ENCODE measurements at regions not wholly inside any gene's neighbourhood (a gene's known extent, or its start where the extent isn't known, plus 50 kb on each side); places are given as distances from the start of the nearest gene placed in this dataset.

DNA sequence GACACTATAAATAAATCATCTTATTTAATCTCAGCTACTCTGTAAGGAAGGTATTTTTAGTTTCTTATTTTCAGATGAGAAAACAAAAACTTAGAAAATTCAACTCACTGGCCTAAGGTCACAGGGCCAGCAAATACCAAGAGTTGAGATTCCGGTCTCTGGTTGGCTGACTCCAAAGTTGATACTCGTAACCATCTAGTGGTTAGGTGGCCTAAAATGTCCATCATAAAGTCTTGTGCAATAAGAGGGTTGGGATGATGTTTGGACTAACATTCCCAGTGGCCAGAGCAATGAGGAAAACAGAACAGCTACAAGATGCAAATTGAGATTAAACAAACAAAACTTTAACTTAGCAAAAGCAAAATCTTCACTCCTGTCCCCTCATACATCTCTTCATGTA lies 360.3 kb downstream of the FIGN start:
- intact Hi-C loops (cut with micrococcal nuclease), result no loop called here
- no peak for DNase-seq (ENCODE audit: low spot score)
- H3K4me3 Mint-ChIP-seq, result no peak overlapping the region
- no peaks in the 10 kb centered on the region for H3K36me3 Mint-ChIP-seq (ENCODE audit: low read depth)
- no peaks in the 10 kb centered on the region for H3K4me1 Mint-ChIP-seq (ENCODE audit: low read depth)
- H3K27me3 Mint-ChIP-seq (ENCODE audit: insufficient read depth), result no peaks in the 10 kb centered on the region
- peaks cover 4% of the 10 kb centered on the region for H3K9me3 Mint-ChIP-seq
- H3K27ac Mint-ChIP-seq, result no peak overlapping the region

DNA sequence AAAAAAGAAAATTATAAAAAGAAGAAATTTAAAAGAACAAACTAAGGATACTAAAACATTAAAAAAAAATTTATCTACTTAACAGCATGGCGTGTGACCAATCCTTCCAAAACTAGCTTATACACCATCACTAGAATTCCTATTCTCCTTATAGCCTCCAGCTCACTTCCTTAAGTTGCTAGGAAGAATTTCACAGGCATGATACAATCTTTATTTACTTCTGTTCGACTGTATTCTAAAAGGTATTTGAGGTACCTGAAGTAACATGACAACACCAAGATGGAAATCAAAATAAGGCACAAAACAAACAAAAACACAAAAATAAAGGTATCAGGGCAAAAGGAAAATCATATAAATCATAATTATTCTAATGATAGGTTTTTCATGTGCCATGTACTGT lies 360.7 kb downstream of the FIGN start:
- intact Hi-C loops (cut with micrococcal nuclease), result no loop called here
- Mint-ChIP-seq H3K4me3 (no peak overlapping the region), H3K9me3 (peaks cover 8% of the 10 kb centered on the region), H3K4me1 (ENCODE audit: low read depth) (no peaks in the 10 kb centered on the region), H3K27me3 (ENCODE audit: insufficient read depth) (no peaks in the 10 kb centered on the region), H3K36me3 (ENCODE audit: low read depth) (no peaks in the 10 kb centered on the region), H3K27ac (no peak overlapping the region)
- no peak for DNase-seq (ENCODE audit: low spot score)

DNA sequence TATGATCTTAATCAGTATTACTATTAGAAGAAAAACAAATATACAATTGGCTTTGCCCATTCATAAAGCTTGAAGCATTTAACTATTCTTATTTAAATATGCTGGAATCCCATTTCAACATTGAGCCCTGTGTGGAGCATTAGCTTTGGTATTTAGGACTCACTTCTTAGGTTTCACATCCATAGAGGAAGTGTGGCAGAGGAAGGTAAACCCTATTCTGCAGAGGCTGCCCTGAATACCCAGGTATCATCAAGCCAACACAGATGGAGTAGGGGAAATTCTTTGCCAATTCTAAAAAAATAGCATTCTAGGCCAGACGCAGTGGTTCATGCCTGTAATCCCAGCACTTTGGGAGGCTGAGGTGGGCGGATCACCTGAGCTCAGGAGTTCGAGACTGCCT lies 361.5 kb downstream of the FIGN start:
- peaks cover 6% of the 10 kb centered on the region for H3K9me3 Mint-ChIP-seq
- intact Hi-C loops (cut with micrococcal nuclease), result no loop called here
- no peak for DNase-seq (ENCODE audit: low spot score)
- H3K27ac Mint-ChIP-seq, result no peak overlapping the region
- no peaks in the 10 kb centered on the region for H3K27me3 Mint-ChIP-seq (ENCODE audit: insufficient read depth)
- no peak overlapping the region for H3K4me3 Mint-ChIP-seq
- no peaks in the 10 kb centered on the region for H3K4me1 Mint-ChIP-seq (ENCODE audit: low read depth)
- H3K36me3 Mint-ChIP-seq (ENCODE audit: low read depth), result no peaks in the 10 kb centered on the region

DNA sequence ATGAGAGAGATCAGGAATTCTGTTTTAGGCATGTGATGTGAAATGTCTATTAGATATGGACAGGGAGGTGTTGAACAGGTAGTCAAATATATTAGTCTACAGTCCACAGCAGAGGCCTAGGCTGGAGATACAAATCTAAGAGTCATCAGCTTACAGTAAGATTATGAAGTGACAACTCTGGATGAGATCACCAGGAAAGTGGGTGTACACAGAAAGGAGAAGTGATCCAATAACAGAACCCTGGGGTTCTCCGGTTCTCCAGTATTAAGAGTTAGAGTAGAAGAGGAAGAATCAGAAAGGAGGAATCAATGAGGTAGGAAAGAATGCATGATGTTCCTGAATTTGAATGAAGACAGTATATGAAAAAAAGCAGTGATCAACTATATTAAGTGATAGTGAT lies 362.3 kb downstream of the FIGN start:
- no peaks in the 10 kb centered on the region for H3K4me1 Mint-ChIP-seq (ENCODE audit: low read depth)
- no peak overlapping the region for H3K4me3 Mint-ChIP-seq
- intact Hi-C loops (cut with micrococcal nuclease), result no loop called here
- H3K27me3 Mint-ChIP-seq (ENCODE audit: insufficient read depth), result no peaks in the 10 kb centered on the region
- H3K9me3 Mint-ChIP-seq, result peaks cover 6% of the 10 kb centered on the region
- no peaks in the 10 kb centered on the region for H3K36me3 Mint-ChIP-seq (ENCODE audit: low read depth)
- H3K27ac Mint-ChIP-seq, result no peak overlapping the region
- no peak for DNase-seq (ENCODE audit: low spot score)

DNA sequence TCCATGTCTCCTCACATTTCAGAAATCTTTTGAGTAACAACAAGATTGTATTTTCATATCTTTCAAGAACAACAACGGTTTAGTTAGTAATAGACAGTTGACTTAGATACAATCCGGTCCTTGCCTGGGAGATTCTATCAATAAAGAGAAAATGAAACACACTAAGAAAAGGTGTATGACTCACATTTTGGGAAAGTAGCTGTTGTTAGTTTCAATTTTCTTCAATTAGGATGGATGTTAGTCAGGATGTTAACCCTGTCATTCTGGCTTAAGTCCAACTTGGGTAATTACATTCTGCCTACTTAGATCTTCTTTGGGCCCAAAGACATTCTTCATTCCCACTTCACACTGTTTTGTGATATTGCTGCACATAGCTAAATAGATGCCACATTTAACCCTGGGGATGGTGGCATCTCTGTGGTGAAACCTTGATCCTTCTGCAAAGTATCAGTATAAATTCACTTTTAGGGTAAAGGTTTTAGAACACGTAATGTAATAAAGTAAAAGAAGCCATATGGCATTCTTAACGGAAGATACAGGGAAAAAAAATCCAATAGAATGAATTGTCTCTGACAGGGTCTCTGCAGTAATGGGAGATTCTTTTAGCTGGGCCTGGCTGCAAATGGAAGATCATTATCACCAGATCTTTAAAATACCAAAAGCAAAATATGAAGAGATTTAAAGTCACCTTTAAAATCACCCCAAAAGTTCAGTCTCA lies 365.5 kb downstream of the FIGN start:
- no peak for DNase-seq (ENCODE audit: low spot score)
- no peak overlapping the region for H3K4me3 Mint-ChIP-seq
- intact Hi-C loops (cut with micrococcal nuclease), result no loop called here
- H3K27me3 Mint-ChIP-seq (ENCODE audit: insufficient read depth), result no peaks in the 10 kb centered on the region
- H3K9me3 Mint-ChIP-seq, result peaks cover 6% of the 10 kb centered on the region
- H3K4me1 Mint-ChIP-seq (ENCODE audit: low read depth), result no peaks in the 10 kb centered on the region
- H3K27ac Mint-ChIP-seq, result no peak overlapping the region
- H3K36me3 Mint-ChIP-seq (ENCODE audit: low read depth), result no peaks in the 10 kb centered on the region

DNA sequence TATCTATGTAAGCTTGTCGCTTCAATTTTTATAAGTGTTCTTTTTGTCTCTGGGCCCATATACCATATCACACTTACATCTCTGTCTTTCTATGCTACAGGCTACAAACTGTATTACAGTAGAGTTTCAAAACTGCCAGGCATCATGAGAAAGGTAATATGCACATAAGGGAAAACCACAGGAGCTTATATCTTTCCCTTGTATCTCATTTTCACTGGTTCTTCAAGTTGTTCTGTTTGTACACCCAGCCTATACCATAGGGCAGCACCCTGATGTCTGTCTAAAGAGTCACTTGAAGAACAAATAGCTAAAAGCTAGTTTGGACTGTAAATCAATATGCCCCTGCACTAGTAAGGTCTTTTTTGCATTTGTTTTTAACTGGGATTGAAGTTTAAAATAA lies 366.7 kb downstream of the FIGN start:
- intact Hi-C loops (cut with micrococcal nuclease), result no loop called here
- H3K4me3 Mint-ChIP-seq, result no peak overlapping the region
- H3K27me3 Mint-ChIP-seq (ENCODE audit: insufficient read depth), result no peaks in the 10 kb centered on the region
- DNase-seq (ENCODE audit: low spot score), result no peak
- H3K9me3 Mint-ChIP-seq, result peaks cover 6% of the 10 kb centered on the region
- H3K36me3 Mint-ChIP-seq (ENCODE audit: low read depth), result no peaks in the 10 kb centered on the region
- H3K27ac Mint-ChIP-seq, result no peak overlapping the region
- H3K4me1 Mint-ChIP-seq (ENCODE audit: low read depth), result no peaks in the 10 kb centered on the region

DNA sequence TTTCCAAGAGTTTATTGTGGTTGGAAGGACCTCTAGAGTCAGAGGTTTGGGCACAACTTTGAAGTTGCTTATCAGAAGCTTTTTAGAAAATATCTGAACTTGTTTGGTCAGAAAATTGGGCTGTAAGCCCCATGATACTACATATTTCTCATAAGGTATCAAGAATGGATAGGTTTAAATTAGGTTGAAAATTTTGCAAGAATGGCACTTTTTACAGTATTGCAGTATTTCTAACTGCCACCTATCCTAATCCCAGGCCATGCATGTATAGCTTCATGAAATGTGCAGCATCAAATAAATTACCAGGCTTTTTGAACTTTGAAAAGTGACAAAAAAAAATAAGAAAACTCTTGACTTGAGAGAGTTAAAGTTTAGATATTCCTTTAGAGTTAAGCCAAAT lies 367.2 kb downstream of the FIGN start:
- Mint-ChIP-seq H3K4me1 (ENCODE audit: low read depth) (no peaks in the 10 kb centered on the region), H3K27me3 (ENCODE audit: insufficient read depth) (no peaks in the 10 kb centered on the region), H3K9me3 (peaks cover 6% of the 10 kb centered on the region), H3K27ac (no peak overlapping the region), H3K4me3 (no peak overlapping the region), H3K36me3 (ENCODE audit: low read depth) (no peaks in the 10 kb centered on the region)
- intact Hi-C loops (cut with micrococcal nuclease), result no loop called here
- DNase-seq (ENCODE audit: low spot score), result no peak

DNA sequence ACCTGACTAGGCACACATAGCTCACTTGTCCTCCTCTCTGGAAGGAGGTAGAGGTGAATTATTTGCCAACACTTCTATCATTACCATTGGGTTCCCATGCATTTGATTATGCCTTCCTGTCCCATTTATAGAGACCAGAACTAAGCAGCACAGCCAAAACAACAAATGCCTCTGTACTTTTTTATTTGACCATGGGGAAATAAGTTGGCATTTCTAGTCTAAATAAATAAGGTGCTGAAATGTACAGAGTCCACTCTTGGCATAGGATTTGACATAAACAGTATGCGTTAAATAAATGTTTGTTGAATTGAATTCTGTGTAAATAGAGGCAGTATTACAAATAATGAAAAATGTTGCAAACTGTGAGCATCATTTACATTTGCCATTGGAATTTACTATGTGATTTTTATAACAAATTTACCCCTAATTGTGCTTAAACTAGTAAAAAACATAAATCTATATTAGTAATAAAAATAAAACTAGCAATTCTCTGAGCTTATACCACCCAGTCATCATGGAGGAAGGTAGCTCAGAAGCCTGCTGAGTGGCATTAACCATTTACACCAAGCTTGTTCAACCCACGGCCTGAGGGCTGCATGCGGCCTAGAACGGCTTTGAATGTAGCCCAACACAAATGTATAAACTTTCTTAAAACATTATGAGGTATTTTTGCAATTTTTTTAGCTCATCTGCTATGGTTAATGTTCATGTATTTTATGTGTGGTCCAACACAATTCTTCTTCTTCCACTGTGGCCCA lies 367.8 kb downstream of the FIGN start:
- no peak for DNase-seq (ENCODE audit: low spot score)
- intact Hi-C loops (cut with micrococcal nuclease), result no loop called here
- H3K4me1 Mint-ChIP-seq (ENCODE audit: low read depth), result no peaks in the 10 kb centered on the region
- no peak overlapping the region for H3K4me3 Mint-ChIP-seq
- no peak overlapping the region for H3K27ac Mint-ChIP-seq
- no peaks in the 10 kb centered on the region for H3K27me3 Mint-ChIP-seq (ENCODE audit: insufficient read depth)
- H3K36me3 Mint-ChIP-seq (ENCODE audit: low read depth), result no peaks in the 10 kb centered on the region
- peaks cover 6% of the 10 kb centered on the region for H3K9me3 Mint-ChIP-seq

DNA sequence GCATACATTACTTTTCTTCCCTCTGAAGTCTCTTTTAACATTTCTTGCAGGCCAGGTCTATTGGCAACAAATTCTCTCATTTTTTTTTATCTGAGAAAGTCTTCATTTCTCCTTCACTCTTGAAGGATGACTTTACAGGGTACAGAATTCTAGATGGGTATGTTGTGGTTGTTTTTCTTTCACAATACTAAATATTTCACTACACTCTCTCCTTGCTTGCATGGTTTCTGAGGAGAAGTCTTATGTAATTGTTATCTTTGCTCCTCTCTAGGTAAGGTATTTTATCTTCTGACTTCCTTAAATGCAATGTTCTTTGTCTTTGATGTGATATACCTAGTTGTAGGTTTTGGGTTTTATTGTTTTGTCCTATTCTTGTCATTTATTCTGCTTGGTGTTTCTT lies 371.1 kb downstream of the FIGN start:
- Mint-ChIP-seq H3K27me3 (ENCODE audit: insufficient read depth) (no peaks in the 10 kb centered on the region), H3K4me1 (ENCODE audit: low read depth) (no peaks in the 10 kb centered on the region), H3K27ac (no peak overlapping the region), H3K4me3 (no peak overlapping the region), H3K9me3 (no peaks in the 10 kb centered on the region), H3K36me3 (ENCODE audit: low read depth) (no peaks in the 10 kb centered on the region)
- DNase-seq (ENCODE audit: low spot score), result no peak
- intact Hi-C loops (cut with micrococcal nuclease), result no loop called here

DNA sequence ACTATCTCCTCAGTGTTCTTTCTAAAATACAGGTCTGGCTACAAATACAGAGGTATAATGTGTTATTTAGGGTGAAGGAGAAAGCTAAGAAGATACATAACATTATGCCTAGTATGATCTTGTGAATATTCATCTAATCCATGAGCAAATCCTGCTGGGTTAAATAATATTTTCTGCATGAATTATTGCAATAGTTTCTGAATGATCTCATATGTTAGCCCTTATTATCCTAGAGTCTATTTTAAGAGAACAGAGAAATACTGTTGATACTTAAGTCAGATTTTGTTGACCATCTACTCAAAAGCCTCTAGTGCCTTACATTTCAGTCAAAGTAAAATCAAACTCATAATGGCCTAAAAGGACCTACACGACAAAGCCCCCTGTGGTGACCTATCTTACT lies 382.3 kb downstream of the FIGN start:
- no peaks in the 10 kb centered on the region for H3K36me3 Mint-ChIP-seq (ENCODE audit: low read depth)
- intact Hi-C loops (cut with micrococcal nuclease), result no loop called here
- no peaks in the 10 kb centered on the region for H3K9me3 Mint-ChIP-seq
- DNase-seq (ENCODE audit: low spot score), result no peak
- H3K27me3 Mint-ChIP-seq (ENCODE audit: insufficient read depth), result peaks cover 8% of the 10 kb centered on the region
- no peaks in the 10 kb centered on the region for H3K4me1 Mint-ChIP-seq (ENCODE audit: low read depth)
- H3K4me3 Mint-ChIP-seq, result no peak overlapping the region
- no peak overlapping the region for H3K27ac Mint-ChIP-seq

DNA sequence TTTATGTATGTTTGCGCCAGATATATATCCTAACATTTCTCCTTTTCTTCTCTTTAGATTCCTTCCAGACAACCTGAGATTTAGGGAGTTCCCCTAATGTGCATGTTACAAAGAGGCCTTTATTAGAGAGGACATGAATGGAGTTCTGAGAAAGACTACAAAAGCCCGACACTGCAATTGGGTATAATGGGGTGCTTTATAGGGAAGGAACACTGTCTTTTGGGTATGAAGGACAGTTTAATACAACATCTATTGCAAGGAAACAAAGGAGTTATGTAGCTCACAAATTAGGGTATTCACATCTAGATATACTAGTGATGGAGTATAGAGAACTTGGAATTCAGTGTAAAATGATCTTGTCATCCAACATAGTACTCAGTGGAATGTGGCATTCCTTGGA lies 383.8 kb downstream of the FIGN start:
- DNase-seq (ENCODE audit: low spot score), result no peak
- Mint-ChIP-seq H3K4me1 (ENCODE audit: low read depth) (no peaks in the 10 kb centered on the region), H3K36me3 (ENCODE audit: low read depth) (no peaks in the 10 kb centered on the region), H3K27ac (no peak overlapping the region), H3K27me3 (ENCODE audit: insufficient read depth) (peaks cover 16% of the 10 kb centered on the region), H3K9me3 (no peaks in the 10 kb centered on the region), H3K4me3 (no peak overlapping the region)
- intact Hi-C loops (cut with micrococcal nuclease), result no loop called here

DNA sequence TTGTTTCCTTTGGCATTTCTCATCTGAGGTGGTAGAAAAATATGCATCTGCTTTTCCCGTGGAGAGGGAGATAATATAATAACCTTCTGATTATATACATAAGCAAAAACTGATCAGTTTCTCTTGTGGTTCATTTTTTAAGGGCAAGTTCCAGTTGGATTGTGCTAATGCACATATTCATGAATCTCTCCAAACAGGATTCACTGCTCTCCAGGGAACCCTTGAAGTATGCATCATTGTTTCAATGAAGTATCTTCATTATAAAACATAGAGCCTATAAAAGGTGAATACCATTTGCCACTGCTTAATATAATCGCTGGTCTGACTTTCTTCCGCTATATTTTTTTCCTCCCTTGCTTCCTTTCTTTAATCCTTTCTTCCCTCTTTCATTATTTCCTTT lies 384.7 kb downstream of the FIGN start:
- intact Hi-C loops (cut with micrococcal nuclease), result no loop called here
- no peaks in the 10 kb centered on the region for H3K9me3 Mint-ChIP-seq
- H3K27me3 Mint-ChIP-seq (ENCODE audit: insufficient read depth), result peaks cover 16% of the 10 kb centered on the region
- no peaks in the 10 kb centered on the region for H3K36me3 Mint-ChIP-seq (ENCODE audit: low read depth)
- H3K27ac Mint-ChIP-seq, result no peak overlapping the region
- DNase-seq (ENCODE audit: low spot score), result no peak
- H3K4me1 Mint-ChIP-seq (ENCODE audit: low read depth), result no peaks in the 10 kb centered on the region
- H3K4me3 Mint-ChIP-seq, result no peak overlapping the region

DNA sequence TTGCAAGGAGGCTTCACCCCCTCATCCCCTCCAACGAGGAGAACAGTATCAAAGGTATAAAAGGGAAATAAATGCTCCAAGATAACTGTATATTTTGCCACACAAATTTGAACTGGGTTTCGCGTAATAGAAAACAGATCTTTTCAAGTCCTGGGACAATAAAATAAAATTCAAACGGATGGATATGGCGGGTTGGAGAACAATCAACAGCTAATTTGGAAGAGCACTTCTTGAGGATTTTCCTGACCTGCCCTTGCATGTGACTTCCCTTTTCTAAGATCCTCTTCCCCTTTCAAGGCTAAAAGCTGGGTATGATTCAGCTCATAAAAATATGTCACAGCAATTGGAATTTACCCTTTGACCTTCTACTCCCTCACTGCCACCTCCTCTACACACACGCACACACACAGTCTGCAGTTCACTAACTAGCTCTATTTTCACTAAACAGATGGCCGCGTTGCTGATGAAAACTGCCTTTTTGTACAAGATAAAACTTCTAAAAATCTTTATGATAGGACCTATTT lies 386.9 kb downstream of the FIGN start:
- no peaks in the 10 kb centered on the region for H3K36me3 Mint-ChIP-seq (ENCODE audit: low read depth)
- no peak for DNase-seq (ENCODE audit: low spot score)
- intact Hi-C loops (cut with micrococcal nuclease), result no loop called here
- H3K4me3 Mint-ChIP-seq, result no peak overlapping the region
- no peaks in the 10 kb centered on the region for H3K4me1 Mint-ChIP-seq (ENCODE audit: low read depth)
- H3K27ac Mint-ChIP-seq, result no peak overlapping the region
- H3K9me3 Mint-ChIP-seq, result no peaks in the 10 kb centered on the region
- H3K27me3 Mint-ChIP-seq (ENCODE audit: insufficient read depth), result peaks cover 16% of the 10 kb centered on the region
